PC-3 (cell line): ENCODE measurements at regions not wholly inside any gene's neighbourhood (a gene's known extent, or its start where the extent isn't known, plus 50 kb on each side); places are given as distances from the start of the nearest gene placed in this dataset.

Experiments used
- ATAC-seq: fragments of 200-7000 bp; cut with Tn5 transposase; 2 replicates; pipeline ENCODE4 v1.9.1; 2020; ENCODE audit warnings: mild to moderate bottlenecking, moderate library complexity
- BruUV-seq: library from RNA; stranded (reverse); fragments of 400-500 nt; replicated peaks from 2 replicates; lab custom pipeline; 2021; lab: Mats Ljungman, UMichigan
- CTCF ChIA-PET: fragments of 300-600 bp; sonication (Branson Sonifier 250); formaldehyde crosslinking; loops from one replicate; lab custom pipeline; 2022; ENCODE audit warnings: antibody characterized with exemption; lab: Charles Lee
- POLR2A ChIA-PET: fragments of 300-600 bp; sonication (Branson Sonifier 250); formaldehyde crosslinking; loops from one replicate; lab custom pipeline; 2022; ENCODE audit warnings: antibody characterized with exemption; ENCODE audit not compliant: unreplicated experiment; lab: Charles Lee
- DNase-seq: peaks from one replicate; pipeline ENCODE4 v3.0.0-alpha.2; 2015
- H2AFZ ChIP-seq: fragments of 300-600 bp; sonication (generic); 2 replicates; pipeline ENCODE4 v1.6.0; 2016; ENCODE audit warnings: antibody characterized with exemption, low read length
- H3F3A ChIP-seq: fragments of 300-600 bp; sonication (generic); one replicate; pipeline ENCODE4 v1.6.0; 2017; ENCODE audit warnings: antibody characterized with exemption, low read length, control low read depth, mild to moderate bottlenecking; ENCODE audit not compliant: unreplicated experiment
- H3K27ac ChIP-seq: fragments of 300-600 bp; sonication (generic); 2 replicates; pipeline ENCODE4 v1.5.1; 2016; ENCODE audit warnings: mild to moderate bottlenecking, low read length
- H3K27me3 ChIP-seq: fragments of 300-600 bp; sonication (generic); 2 replicates; pipeline ENCODE4 v1.6.1; 2016; ENCODE audit warnings: low read length, mixed read lengths
- H3K36me3 ChIP-seq: fragments of 300-600 bp; sonication (generic); 2 replicates; pipeline ENCODE4 v1.6.1; 2016; ENCODE audit warnings: low read depth, mixed run types, low read length, mixed read lengths
- H3K4me1 ChIP-seq: fragments of 300-600 bp; sonication (generic); 2 replicates; pipeline ENCODE4 v1.5.1; 2016; ENCODE audit warnings: low read length; ENCODE audit not compliant: insufficient read depth
- H3K4me2 ChIP-seq: fragments of 300-600 bp; sonication (generic); 2 replicates; pipeline ENCODE4 v1.6.0; 2016; ENCODE audit warnings: low read length
- H3K4me3 ChIP-seq: fragments of 300-600 bp; sonication (generic); 2 replicates; pipeline ENCODE4 v1.5.1; 2016; ENCODE audit warnings: mild to moderate bottlenecking, low read length, mixed read lengths
- H3K79me2 ChIP-seq: fragments of 300-600 bp; sonication (generic); 2 replicates; pipeline ENCODE4 v1.6.1; 2017; ENCODE audit warnings: low read length, mixed read lengths
- H3K9ac ChIP-seq: fragments of 300-600 bp; sonication (generic); 2 replicates; pipeline ENCODE4 v1.6.0; 2016; ENCODE audit warnings: mild to moderate bottlenecking, low read length
- H3K9me2 ChIP-seq: fragments of 300-600 bp; sonication (generic); replicated peaks from 2 replicates; pipeline ENCODE4 v1.6.1; 2016; ENCODE audit warnings: mixed run types, low read length, mixed read lengths
- H3K9me3 ChIP-seq: fragments of 300-600 bp; sonication (generic); 2 replicates; pipeline ENCODE4 v1.6.1; 2016; ENCODE audit warnings: low read length, mixed read lengths
- H4K20me1 ChIP-seq: fragments of 300-600 bp; sonication (generic); 2 replicates; pipeline ENCODE4 v1.6.1; 2016; ENCODE audit warnings: low read length, mixed read lengths
- EZH2 ChIP-seq: fragments of 300-600 bp; sonication (generic); IDR thresholded peaks from one replicate; pipeline ENCODE4 v1.6.1; 2017; ENCODE audit warnings: antibody characterized with exemption, mild to moderate bottlenecking, low read length; ENCODE audit not compliant: unreplicated experiment
- EZH2phosphoT487 ChIP-seq: fragments of 300-600 bp; sonication (generic); IDR thresholded peaks from 2 replicates; pipeline ENCODE4 v1.6.1; 2018; ENCODE audit warnings: mild to moderate bottlenecking, antibody characterized with exemption, low read length, borderline replicate concordance
- intact Hi-C: fragments of 100-400 bp; cut with micrococcal nuclease; formaldehyde crosslinking; loops from 2 replicates; pipeline ENCODE4 v1.9.0; 2023
- TF ChIP-seq, protein P1 (sequence below): fragments of 300-600 bp; sonication (generic); conservative IDR thresholded peaks from 2 replicates; pipeline ENCODE4 v1.5.1; 2017; ENCODE audit warnings: antibody characterized with exemption, low read depth, mild to moderate bottlenecking, low read length

GRCh38 chr9:88690628-88691027, 155.7 kb downstream of the NXNL2 start:
- Histone ChIP-seq H3K4me3 (no peak overlapping the region), H4K20me1 (no peaks in the 10 kb centered on the region), H3K9me3 (no peaks in the 10 kb centered on the region), H3K9me2 (no peaks in the 10 kb centered on the region), H3K4me2 (no peak overlapping the region), H3K27me3 (no peaks in the 10 kb centered on the region), H2AFZ (no peak overlapping the region), H3K79me2 (no peaks in the 10 kb centered on the region), H3K4me1 (no peaks in the 10 kb centered on the region), H3F3A (no peaks in the 10 kb centered on the region), H3K36me3 (no peaks in the 10 kb centered on the region), H3K9ac (no peak overlapping the region), H3K27ac (no peak overlapping the region)
- no peak for ATAC-seq
- BruUV-seq, result no TSS peak
- no peak for DNase-seq
- intact Hi-C loops, result no loop called here
- POLR2A ChIA-PET, result no interaction called here
- TF ChIP-seq EZH2 (no peak), EZH2phosphoT487 (no peak)
- TF ChIP-seq, protein P1, sequence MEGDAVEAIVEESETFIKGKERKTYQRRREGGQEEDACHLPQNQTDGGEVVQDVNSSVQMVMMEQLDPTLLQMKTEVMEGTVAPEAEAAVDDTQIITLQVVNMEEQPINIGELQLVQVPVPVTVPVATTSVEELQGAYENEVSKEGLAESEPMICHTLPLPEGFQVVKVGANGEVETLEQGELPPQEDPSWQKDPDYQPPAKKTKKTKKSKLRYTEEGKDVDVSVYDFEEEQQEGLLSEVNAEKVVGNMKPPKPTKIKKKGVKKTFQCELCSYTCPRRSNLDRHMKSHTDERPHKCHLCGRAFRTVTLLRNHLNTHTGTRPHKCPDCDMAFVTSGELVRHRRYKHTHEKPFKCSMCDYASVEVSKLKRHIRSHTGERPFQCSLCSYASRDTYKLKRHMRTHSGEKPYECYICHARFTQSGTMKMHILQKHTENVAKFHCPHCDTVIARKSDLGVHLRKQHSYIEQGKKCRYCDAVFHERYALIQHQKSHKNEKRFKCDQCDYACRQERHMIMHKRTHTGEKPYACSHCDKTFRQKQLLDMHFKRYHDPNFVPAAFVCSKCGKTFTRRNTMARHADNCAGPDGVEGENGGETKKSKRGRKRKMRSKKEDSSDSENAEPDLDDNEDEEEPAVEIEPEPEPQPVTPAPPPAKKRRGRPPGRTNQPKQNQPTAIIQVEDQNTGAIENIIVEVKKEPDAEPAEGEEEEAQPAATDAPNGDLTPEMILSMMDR, result no peak
- CTCF ChIA-PET, result no interaction called here

GRCh38 chr9:88691091-88691490, 156.1 kb downstream of the NXNL2 start:
- TF ChIP-seq EZH2phosphoT487 (no peak), EZH2 (no peak)
- TF ChIP-seq, protein P1, result no peak
- no peak for ATAC-seq
- Histone ChIP-seq H2AFZ (no peak overlapping the region), H3K4me3 (no peak overlapping the region), H3K27ac (no peak overlapping the region), H3K4me1 (no peaks in the 10 kb centered on the region), H3K27me3 (no peaks in the 10 kb centered on the region), H3K79me2 (no peaks in the 10 kb centered on the region), H3F3A (no peaks in the 10 kb centered on the region), H3K9me2 (no peaks in the 10 kb centered on the region), H3K36me3 (no peaks in the 10 kb centered on the region), H3K4me2 (no peak overlapping the region), H3K9me3 (no peaks in the 10 kb centered on the region), H3K9ac (no peak overlapping the region), H4K20me1 (no peaks in the 10 kb centered on the region)
- intact Hi-C loops, result no loop called here
- no peak for DNase-seq
- POLR2A ChIA-PET, result no interaction called here
- CTCF ChIA-PET, result no interaction called here
- BruUV-seq, result no TSS peak

DNA sequence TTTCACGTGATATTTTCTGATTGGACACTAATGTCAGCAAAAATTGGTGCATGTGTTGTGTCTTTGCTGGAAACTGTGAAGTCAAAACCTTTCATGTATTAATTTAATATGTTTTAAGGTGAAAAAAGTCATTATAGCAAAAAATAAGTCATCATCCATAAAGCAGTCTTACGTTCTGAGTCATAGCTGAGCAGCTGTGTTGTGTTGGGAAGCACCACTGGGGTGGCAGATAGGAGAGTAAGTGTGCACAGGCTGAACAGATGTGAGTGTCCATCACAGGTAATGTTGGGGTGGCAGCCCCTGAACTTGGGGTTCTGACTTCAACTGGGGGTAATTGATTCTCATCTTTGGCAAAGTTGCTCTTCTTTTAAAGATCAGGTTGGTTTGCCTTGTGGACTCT, 156.8 kb downstream of the NXNL2 start:
- DNase-seq (no peak), ATAC-seq (0 out of 2 replicates have a peak, but pooled peaks have one; percentile 29)
- Histone ChIP-seq H3K36me3 (no peaks in the 10 kb centered on the region), H3K9ac (no peak overlapping the region), H3K27ac (no peak overlapping the region), H2AFZ (no peak overlapping the region), H3F3A (no peaks in the 10 kb centered on the region), H3K4me3 (no peak overlapping the region), H3K9me3 (no peaks in the 10 kb centered on the region), H3K4me1 (no peaks in the 10 kb centered on the region), H4K20me1 (no peaks in the 10 kb centered on the region), H3K79me2 (no peaks in the 10 kb centered on the region), H3K4me2 (no peak overlapping the region), H3K27me3 (no peaks in the 10 kb centered on the region), H3K9me2 (no peaks in the 10 kb centered on the region)
- no TSS peak for BruUV-seq
- TF ChIP-seq EZH2 (no peak), EZH2phosphoT487 (no peak)
- TF ChIP-seq, protein P1, result no peak
- intact Hi-C loops, result no loop called here
- POLR2A ChIA-PET, result no interaction called here
- CTCF ChIA-PET, result no interaction called here
